HepG2 (cell line): ENCODE measurements at regions not wholly inside any gene's neighbourhood (a gene's known extent, or its start where the extent isn't known, plus 50 kb on each side); places are given as distances from the start of the nearest gene placed in this dataset.

Source experiments
- CAMTA2 ChIP-seq: sonication (generic); formaldehyde crosslinking; IDR thresholded peaks from 2 replicates; pipeline ENCODE4 v1.4.0; 2020; ENCODE audit warnings: mild to moderate bottlenecking, missing genetic modification reagents, borderline replicate concordance
- CBFB ChIP-seq: sonication (generic); formaldehyde crosslinking; IDR thresholded peaks from 2 replicates; pipeline ENCODE4 v1.4.0; 2020; ENCODE audit warnings: missing genetic modification reagents
- CCAR2 ChIP-seq: fragments of 200-400 bp; formaldehyde crosslinking; optimal IDR thresholded peaks from 2 replicates; pipeline ENCODE3; 2018; ENCODE audit warnings: low read depth, mild to moderate bottlenecking, low read length, moderate library complexity
- EHMT2 ChIP-seq: fragments of 200-600 bp; sonication (generic); IDR thresholded peaks from 2 replicates; pipeline ENCODE4 v1.7.0; 2017; ENCODE audit warnings: antibody characterized with exemption, low read depth, low read length, borderline replicate concordance
- KDM5A ChIP-seq: fragments of 200-600 bp; sonication (generic); IDR thresholded peaks from 2 replicates; pipeline ENCODE4 v1.7.0; 2018; ENCODE audit warnings: antibody characterized with exemption, mild to moderate bottlenecking, low read length, borderline replicate concordance
- KLF13 ChIP-seq: sonication (generic); formaldehyde crosslinking; IDR thresholded peaks from 2 replicates; pipeline ENCODE4 v1.4.0; 2020; ENCODE audit warnings: mild to moderate bottlenecking, missing genetic modification reagents
- SAFB2 ChIP-seq: sonication (generic); formaldehyde crosslinking; IDR thresholded peaks from 2 replicates; pipeline ENCODE4 v1.5.1; 2020; ENCODE audit warnings: missing genetic modification reagents, low read depth, mild to moderate bottlenecking, borderline replicate concordance
- SP140L ChIP-seq: sonication (generic); formaldehyde crosslinking; IDR thresholded peaks from 2 replicates; pipeline ENCODE4 v1.4.0; 2020; ENCODE audit warnings: missing genetic modification reagents, borderline replicate concordance
- TAF1 ChIP-seq: sonication (generic); formaldehyde crosslinking; IDR thresholded peaks from 2 replicates; pipeline ENCODE4 v1.4.0; 2020; ENCODE audit warnings: missing genetic modification reagents
- TEAD3 ChIP-seq: optimal IDR thresholded peaks from 2 replicates; pipeline ENCODE3; 2016; ENCODE audit warnings: borderline replicate concordance
- YY1 ChIP-seq: IDR thresholded peaks from 2 replicates; pipeline ENCODE4 v1.6.1; 2011; ENCODE audit warnings: low read length, low read depth, moderate library complexity, mild to moderate bottlenecking; ENCODE audit not compliant: insufficient read depth, insufficient replicate concordance
- ZNF136 ChIP-seq: sonication (generic); formaldehyde crosslinking; IDR thresholded peaks from 2 replicates; pipeline ENCODE4 v1.8.1; 2022; ENCODE audit warnings: low read depth, mild to moderate bottlenecking, moderate library complexity, missing genetic modification reagents
- ZNF572 ChIP-seq: sonication (generic); formaldehyde crosslinking; IDR thresholded peaks from 2 replicates; pipeline ENCODE4 v1.5.1; 2020; ENCODE audit warnings: mild to moderate bottlenecking, missing genetic modification reagents
- ZNF737 ChIP-seq: sonication (generic); formaldehyde crosslinking; IDR thresholded peaks from 2 replicates; pipeline ENCODE4 v1.5.0; 2020; ENCODE audit warnings: missing genetic modification reagents, mild to moderate bottlenecking, borderline replicate concordance
- TF ChIP-seq, protein P1 (sequence below): IDR thresholded peaks from 2 replicates; pipeline ENCODE4 v1.6.1; 2016
- TF ChIP-seq, protein P2 (sequence below): sonication (generic); formaldehyde crosslinking; IDR thresholded peaks from 2 replicates; pipeline ENCODE4 v1.5.0; 2020; ENCODE audit warnings: mild to moderate bottlenecking, missing genetic modification reagents
- TF ChIP-seq, protein P3 (sequence below): sonication (generic); formaldehyde crosslinking; IDR thresholded peaks from 2 replicates; pipeline ENCODE4 v1.4.0; 2020; ENCODE audit warnings: missing genetic modification reagents, mild to moderate bottlenecking, borderline replicate concordance
- TF ChIP-seq, protein P4 (sequence below): sonication (generic); formaldehyde crosslinking; IDR thresholded peaks from 2 replicates; pipeline ENCODE4 v1.5.1; 2020; ENCODE audit warnings: missing genetic modification reagents, mild to moderate bottlenecking, borderline replicate concordance
- TF ChIP-seq, protein P5 (sequence below): sonication (generic); formaldehyde crosslinking; IDR thresholded peaks from 2 replicates; pipeline ENCODE4 v1.5.0; 2020; ENCODE audit warnings: missing genetic modification reagents

DNA sequence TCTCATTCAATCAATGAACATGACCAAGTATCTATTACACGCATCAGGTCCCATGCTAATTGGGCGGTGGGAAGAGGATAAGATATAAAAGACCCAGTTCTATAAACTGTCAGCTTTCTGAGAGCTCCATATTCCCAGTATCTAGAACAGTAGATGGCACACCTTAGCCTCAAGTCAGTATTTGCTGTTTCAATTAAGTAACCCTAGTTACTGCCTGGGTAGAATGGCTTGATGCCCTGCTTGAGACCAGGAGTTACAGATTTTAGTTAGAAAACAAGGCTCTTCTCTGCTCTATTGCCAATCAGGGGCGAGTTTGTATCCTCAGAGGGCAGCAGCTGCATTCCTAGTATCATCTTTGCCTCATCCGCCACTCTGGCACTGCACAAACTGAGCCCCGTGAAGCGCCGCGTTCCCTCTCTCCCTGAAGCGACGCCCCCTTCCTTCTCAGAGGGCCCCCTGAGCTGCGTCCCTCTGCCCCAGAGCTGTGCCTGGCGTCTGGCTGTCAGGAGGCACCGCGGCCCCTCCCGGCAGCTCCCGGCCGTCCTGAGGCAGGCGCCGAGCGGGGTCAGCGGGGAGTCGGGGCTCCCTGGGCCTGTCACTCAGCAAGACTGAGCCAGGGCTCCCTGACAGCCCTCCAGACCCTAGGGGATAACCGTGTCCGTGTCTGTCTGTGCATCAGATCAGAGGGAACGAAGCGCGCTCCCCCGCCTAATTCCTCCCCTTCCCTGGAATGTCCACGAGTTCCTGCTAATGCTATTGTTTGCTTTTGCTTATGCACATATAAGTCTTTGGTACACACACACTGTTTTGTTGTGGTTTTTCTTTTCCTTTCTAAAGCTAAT, 212.4 kb upstream of the TTC29 start (continued):
- TF ChIP-seq, protein P1, sequence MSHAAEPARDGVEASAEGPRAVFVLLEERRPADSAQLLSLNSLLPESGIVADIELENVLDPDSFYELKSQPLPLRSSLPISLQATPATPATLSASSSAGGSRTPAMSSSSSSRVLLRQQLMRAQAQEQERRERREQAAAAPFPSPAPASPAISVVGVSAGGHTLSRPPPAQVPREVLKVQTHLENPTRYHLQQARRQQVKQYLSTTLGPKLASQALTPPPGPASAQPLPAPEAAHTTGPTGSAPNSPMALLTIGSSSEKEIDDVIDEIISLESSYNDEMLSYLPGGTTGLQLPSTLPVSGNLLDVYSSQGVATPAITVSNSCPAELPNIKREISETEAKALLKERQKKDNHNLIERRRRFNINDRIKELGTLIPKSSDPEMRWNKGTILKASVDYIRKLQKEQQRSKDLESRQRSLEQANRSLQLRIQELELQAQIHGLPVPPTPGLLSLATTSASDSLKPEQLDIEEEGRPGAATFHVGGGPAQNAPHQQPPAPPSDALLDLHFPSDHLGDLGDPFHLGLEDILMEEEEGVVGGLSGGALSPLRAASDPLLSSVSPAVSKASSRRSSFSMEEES (CRISPR knock-in tag) = no peak
- TF ChIP-seq, protein P2, sequence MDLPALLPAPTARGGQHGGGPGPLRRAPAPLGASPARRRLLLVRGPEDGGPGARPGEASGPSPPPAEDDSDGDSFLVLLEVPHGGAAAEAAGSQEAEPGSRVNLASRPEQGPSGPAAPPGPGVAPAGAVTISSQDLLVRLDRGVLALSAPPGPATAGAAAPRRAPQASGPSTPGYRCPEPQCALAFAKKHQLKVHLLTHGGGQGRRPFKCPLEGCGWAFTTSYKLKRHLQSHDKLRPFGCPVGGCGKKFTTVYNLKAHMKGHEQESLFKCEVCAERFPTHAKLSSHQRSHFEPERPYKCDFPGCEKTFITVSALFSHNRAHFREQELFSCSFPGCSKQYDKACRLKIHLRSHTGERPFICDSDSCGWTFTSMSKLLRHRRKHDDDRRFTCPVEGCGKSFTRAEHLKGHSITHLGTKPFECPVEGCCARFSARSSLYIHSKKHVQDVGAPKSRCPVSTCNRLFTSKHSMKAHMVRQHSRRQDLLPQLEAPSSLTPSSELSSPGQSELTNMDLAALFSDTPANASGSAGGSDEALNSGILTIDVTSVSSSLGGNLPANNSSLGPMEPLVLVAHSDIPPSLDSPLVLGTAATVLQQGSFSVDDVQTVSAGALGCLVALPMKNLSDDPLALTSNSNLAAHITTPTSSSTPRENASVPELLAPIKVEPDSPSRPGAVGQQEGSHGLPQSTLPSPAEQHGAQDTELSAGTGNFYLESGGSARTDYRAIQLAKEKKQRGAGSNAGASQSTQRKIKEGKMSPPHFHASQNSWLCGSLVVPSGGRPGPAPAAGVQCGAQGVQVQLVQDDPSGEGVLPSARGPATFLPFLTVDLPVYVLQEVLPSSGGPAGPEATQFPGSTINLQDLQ (CRISPR knock-in tag) = no peak
- TF ChIP-seq SP140L (CRISPR knock-in tag) (no peak), SAFB2 (no peak), TAF1 (CRISPR knock-in tag) (no peak), YY1 (no peak), CAMTA2 (CRISPR knock-in tag) (no peak), ZNF737 (CRISPR knock-in tag) (no peak), EHMT2 (no peak), KLF13 (CRISPR knock-in tag) (no peak), TEAD3 (CRISPR knock-in tag) (peak; percentile 77), KDM5A (no peak), CBFB (CRISPR knock-in tag) (0 out of 2 replicates have a peak, but pooled peaks have one; percentile 57), ZNF136 (CRISPR knock-in tag) (no peak), CCAR2 (no peak), ZNF572 (CRISPR knock-in tag) (no peak)
- TF ChIP-seq, protein P3, sequence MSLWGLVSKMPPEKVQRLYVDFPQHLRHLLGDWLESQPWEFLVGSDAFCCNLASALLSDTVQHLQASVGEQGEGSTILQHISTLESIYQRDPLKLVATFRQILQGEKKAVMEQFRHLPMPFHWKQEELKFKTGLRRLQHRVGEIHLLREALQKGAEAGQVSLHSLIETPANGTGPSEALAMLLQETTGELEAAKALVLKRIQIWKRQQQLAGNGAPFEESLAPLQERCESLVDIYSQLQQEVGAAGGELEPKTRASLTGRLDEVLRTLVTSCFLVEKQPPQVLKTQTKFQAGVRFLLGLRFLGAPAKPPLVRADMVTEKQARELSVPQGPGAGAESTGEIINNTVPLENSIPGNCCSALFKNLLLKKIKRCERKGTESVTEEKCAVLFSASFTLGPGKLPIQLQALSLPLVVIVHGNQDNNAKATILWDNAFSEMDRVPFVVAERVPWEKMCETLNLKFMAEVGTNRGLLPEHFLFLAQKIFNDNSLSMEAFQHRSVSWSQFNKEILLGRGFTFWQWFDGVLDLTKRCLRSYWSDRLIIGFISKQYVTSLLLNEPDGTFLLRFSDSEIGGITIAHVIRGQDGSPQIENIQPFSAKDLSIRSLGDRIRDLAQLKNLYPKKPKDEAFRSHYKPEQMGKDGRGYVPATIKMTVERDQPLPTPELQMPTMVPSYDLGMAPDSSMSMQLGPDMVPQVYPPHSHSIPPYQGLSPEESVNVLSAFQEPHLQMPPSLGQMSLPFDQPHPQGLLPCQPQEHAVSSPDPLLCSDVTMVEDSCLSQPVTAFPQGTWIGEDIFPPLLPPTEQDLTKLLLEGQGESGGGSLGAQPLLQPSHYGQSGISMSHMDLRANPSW (CRISPR knock-in tag) = no peak
- TF ChIP-seq, protein P4, sequence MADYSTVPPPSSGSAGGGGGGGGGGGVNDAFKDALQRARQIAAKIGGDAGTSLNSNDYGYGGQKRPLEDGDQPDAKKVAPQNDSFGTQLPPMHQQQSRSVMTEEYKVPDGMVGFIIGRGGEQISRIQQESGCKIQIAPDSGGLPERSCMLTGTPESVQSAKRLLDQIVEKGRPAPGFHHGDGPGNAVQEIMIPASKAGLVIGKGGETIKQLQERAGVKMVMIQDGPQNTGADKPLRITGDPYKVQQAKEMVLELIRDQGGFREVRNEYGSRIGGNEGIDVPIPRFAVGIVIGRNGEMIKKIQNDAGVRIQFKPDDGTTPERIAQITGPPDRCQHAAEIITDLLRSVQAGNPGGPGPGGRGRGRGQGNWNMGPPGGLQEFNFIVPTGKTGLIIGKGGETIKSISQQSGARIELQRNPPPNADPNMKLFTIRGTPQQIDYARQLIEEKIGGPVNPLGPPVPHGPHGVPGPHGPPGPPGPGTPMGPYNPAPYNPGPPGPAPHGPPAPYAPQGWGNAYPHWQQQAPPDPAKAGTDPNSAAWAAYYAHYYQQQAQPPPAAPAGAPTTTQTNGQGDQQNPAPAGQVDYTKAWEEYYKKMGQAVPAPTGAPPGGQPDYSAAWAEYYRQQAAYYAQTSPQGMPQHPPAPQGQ (CRISPR knock-in tag) = no peak
- TF ChIP-seq, protein P5, sequence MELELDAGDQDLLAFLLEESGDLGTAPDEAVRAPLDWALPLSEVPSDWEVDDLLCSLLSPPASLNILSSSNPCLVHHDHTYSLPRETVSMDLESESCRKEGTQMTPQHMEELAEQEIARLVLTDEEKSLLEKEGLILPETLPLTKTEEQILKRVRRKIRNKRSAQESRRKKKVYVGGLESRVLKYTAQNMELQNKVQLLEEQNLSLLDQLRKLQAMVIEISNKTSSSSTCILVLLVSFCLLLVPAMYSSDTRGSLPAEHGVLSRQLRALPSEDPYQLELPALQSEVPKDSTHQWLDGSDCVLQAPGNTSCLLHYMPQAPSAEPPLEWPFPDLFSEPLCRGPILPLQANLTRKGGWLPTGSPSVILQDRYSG = no peak
